Hepatocyte (in vitro differentiated cells): ENCODE measurements at regions not wholly inside any gene's neighbourhood (a gene's known extent, or its start where the extent isn't known, plus 50 kb on each side); places are given as distances from the start of the nearest gene placed in this dataset.
A peak's percentile ranks its signal among the peaks of the same experiment; 100 is the strongest.
"Not testable (repeated sequence)": the region's sequence is repeated elsewhere in the genome, so short reads cannot be mapped to it uniquely, and the experiment has no call there.

Experiments
- DNase-seq: peaks from one replicate; pipeline ENCODE4 v3.0.0-alpha.2; 2016; ENCODE audit warnings: low spot score
- H2AFZ ChIP-seq: fragments of 200-600 bp; sonication (generic); 2 replicates; pipeline ENCODE4 v1.6.0; 2016; ENCODE audit warnings: antibody characterized with exemption, mild to moderate bottlenecking
- H3K27ac ChIP-seq: fragments of 200-600 bp; sonication (generic); 2 replicates; pipeline ENCODE4 v1.5.1; 2016; ENCODE audit warnings: mild to moderate bottlenecking
- H3K27me3 ChIP-seq: fragments of 200-600 bp; sonication (generic); 2 replicates; pipeline ENCODE4 v1.6.1; 2016
- H3K36me3 ChIP-seq: fragments of 200-600 bp; sonication (generic); replicated peaks from 2 replicates; pipeline ENCODE4 v1.5.1; 2016; ENCODE audit warnings: low read depth; ENCODE audit not compliant: insufficient read depth
- H3K4me1 ChIP-seq: fragments of 200-600 bp; sonication (generic); 2 replicates; pipeline ENCODE4 v1.5.1; 2016; ENCODE audit warnings: mild to moderate bottlenecking, moderate library complexity; ENCODE audit not compliant: insufficient read depth
- H3K4me2 ChIP-seq: fragments of 200-600 bp; sonication (generic); 2 replicates; pipeline ENCODE4 v1.6.0; 2016
- H3K4me3 ChIP-seq: fragments of 200-600 bp; sonication (generic); 2 replicates; pipeline ENCODE4 v1.5.1; 2016; ENCODE audit warnings: mild to moderate bottlenecking
- H3K79me2 ChIP-seq: fragments of 200-600 bp; sonication (generic); 2 replicates; pipeline ENCODE4 v1.6.0; 2017; ENCODE audit warnings: mild to moderate bottlenecking
- H3K9me2 ChIP-seq: fragments of 200-600 bp; sonication (generic); replicated peaks from 2 replicates; pipeline ENCODE4 v1.6.0; 2017; ENCODE audit warnings: mild to moderate bottlenecking; ENCODE audit not compliant: insufficient read depth
- H3K9me3 ChIP-seq: fragments of 200-600 bp; sonication (generic); 2 replicates; pipeline ENCODE4 v1.5.1; 2016; ENCODE audit warnings: low read depth, mild to moderate bottlenecking
- H4K20me1 ChIP-seq: fragments of 200-600 bp; sonication (generic); 2 replicates; pipeline ENCODE4 v1.6.0; 2016; ENCODE audit warnings: mild to moderate bottlenecking; ENCODE audit not compliant: insufficient read depth, poor library complexity, severe bottlenecking
- EZH2 ChIP-seq: fragments of 200-600 bp; sonication (generic); IDR thresholded peaks from 2 replicates; pipeline ENCODE4 v1.6.1; 2016; ENCODE audit warnings: antibody characterized with exemption, mild to moderate bottlenecking, borderline replicate concordance
- EZH2phosphoT487 ChIP-seq: fragments of 200-600 bp; sonication (generic); IDR thresholded peaks from one replicate; pipeline ENCODE4 v1.6.1; 2018; ENCODE audit warnings: antibody characterized with exemption, mild to moderate bottlenecking, low read depth, moderate library complexity; ENCODE audit not compliant: unreplicated experiment, severe bottlenecking
- WGBS: methylation state at CpG from one replicate; pipeline ENCODE4 v1.1.6; 2016; ENCODE audit warnings: low lambda C conversion rate; ENCODE audit errors: missing lambda C conversion rate; 5-methylcytosine and 5-hydroxymethylcytosine counted together
- TF ChIP-seq, protein P1 (sequence below): fragments of 200-600 bp; sonication (generic); IDR thresholded peaks from 2 replicates; pipeline ENCODE4 v1.5.1; 2016; ENCODE audit warnings: antibody characterized with exemption, mild to moderate bottlenecking; ENCODE audit not compliant: poor library complexity

DNA sequence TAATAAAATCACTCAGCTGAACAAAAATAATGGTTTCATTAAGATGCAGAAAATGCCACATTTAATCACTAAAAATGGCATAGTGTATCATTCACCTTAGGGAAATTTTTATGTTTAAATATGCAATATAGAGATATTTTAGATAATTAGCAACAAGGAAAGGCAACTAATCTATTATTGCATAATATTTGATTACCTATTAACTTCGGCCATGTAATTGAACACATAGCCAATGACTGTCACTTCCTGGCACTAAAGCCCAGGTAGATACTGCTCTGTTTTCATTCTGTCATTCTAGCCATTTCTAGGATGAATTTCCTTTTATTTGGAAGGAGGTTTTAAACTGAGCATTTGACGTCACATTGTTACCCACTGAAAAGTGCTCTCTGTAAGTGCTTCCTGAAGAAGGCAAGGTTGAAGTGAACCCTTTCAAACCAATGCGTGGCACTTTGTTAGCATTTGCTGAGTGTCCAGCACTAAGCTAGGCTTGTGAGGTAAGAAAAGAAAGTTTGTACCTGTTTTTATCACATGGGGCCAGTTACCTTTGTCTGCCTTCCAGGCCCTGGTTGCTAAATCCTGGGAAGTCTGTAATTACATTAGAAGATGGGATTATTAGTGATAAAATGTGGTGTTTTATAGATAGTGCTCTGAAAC, 67.8 kb upstream of the LSM6 start:
- H3K4me1 ChIP-seq: peaks cover 7% of the 10 kb centered on the region
- no peak overlapping the region for H2AFZ ChIP-seq
- H3K27ac ChIP-seq: peak overlapping the region; percentile 37

DNA sequence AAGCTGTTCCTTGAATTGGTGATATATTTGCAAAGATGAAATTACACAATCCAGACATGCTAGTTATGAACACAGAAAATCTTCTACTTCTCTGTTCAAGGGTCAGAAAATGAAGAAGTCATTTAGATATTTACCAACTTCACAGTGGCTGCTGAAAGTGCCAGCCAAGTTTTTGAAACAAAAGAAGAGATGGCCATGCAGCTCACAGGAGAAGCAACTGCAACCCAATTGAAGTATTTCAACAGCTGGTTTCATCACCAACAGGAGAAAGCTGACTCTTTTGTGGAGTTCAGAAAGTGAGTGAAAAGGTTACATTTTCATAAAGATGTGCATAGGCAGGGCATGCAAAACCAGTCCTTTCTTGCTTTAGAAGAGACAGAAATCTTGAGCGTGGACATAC, 70.1 kb upstream of the LSM6 start:
- Histone ChIP-seq H3K36me3 (peaks cover 4% of the 10 kb centered on the region), H3K9me2 (no peaks in the 10 kb centered on the region), H3K9me3 (no peaks in the 10 kb centered on the region), H3K27ac (peak overlapping the region; percentile 26), H3K79me2 (no peaks in the 10 kb centered on the region), H3K4me2 (no peak overlapping the region), H3K4me3 (no peak overlapping the region), H3K27me3 (no peaks in the 10 kb centered on the region), H3K4me1 (peaks cover 2% of the 10 kb centered on the region), H4K20me1 (no peaks in the 10 kb centered on the region), H2AFZ (no peak overlapping the region)
- 96% methylated on average over 1 of the region's 1 CpG for WGBS
- no peak for TF ChIP-seq EZH2
- no peak for TF ChIP-seq EZH2phosphoT487
- TF ChIP-seq, protein P1, sequence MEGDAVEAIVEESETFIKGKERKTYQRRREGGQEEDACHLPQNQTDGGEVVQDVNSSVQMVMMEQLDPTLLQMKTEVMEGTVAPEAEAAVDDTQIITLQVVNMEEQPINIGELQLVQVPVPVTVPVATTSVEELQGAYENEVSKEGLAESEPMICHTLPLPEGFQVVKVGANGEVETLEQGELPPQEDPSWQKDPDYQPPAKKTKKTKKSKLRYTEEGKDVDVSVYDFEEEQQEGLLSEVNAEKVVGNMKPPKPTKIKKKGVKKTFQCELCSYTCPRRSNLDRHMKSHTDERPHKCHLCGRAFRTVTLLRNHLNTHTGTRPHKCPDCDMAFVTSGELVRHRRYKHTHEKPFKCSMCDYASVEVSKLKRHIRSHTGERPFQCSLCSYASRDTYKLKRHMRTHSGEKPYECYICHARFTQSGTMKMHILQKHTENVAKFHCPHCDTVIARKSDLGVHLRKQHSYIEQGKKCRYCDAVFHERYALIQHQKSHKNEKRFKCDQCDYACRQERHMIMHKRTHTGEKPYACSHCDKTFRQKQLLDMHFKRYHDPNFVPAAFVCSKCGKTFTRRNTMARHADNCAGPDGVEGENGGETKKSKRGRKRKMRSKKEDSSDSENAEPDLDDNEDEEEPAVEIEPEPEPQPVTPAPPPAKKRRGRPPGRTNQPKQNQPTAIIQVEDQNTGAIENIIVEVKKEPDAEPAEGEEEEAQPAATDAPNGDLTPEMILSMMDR: no peak
- no peak for DNase-seq

More for the DNA sequence above, 67.8 kb upstream of the LSM6 start:
- 81% methylated on average over 3 of the region's 3 CpGs for WGBS
- no peaks in the 10 kb centered on the region for H3K27me3 ChIP-seq
- H3K4me3 ChIP-seq: no peak overlapping the region
- no peak overlapping the region for H3K4me2 ChIP-seq
- H3K36me3 ChIP-seq: no peaks in the 10 kb centered on the region
- no peaks in the 10 kb centered on the region for H3K79me2 ChIP-seq
- no peak for DNase-seq
- TF ChIP-seq EZH2phosphoT487 (no peak), EZH2 (no peak)
- TF ChIP-seq, protein P1: no peak
- H3K9me2 ChIP-seq: no peaks in the 10 kb centered on the region
- no peaks in the 10 kb centered on the region for H3K9me3 ChIP-seq
- no peaks in the 10 kb centered on the region for H4K20me1 ChIP-seq

DNA sequence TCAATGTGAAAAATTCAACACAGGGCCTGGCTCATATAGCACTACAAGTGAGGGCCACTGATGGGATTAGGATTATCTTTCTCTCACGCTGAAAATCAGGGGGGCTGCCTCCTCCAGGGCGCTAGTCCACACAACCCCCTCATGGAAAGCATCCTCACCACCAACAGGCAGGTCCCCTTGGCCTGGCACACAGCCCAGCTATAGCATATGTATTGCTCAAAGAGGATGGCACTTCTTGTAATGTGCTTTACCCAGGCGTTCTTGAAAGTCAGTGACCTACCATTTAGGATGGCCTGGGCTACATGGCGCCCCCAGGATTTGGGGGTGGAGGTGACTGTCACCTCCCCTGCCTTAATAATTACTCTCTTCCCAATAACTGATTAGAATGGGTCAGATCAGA, 71.0 kb upstream of the LSM6 start:
- Histone ChIP-seq H2AFZ (no peak overlapping the region), H3K4me1 (no peaks in the 10 kb centered on the region), H3K4me2 (no peak overlapping the region), H3K4me3 (no peak overlapping the region), H3K9me3 (no peaks in the 10 kb centered on the region), H3K27me3 (no peaks in the 10 kb centered on the region), H3K36me3 (peaks cover 4% of the 10 kb centered on the region), H4K20me1 (no peaks in the 10 kb centered on the region), H3K9me2 (no peaks in the 10 kb centered on the region), H3K27ac (no peak overlapping the region), H3K79me2 (no peaks in the 10 kb centered on the region)
- TF ChIP-seq, protein P1: no peak
- no peak for TF ChIP-seq EZH2
- TF ChIP-seq EZH2phosphoT487: no peak
- DNase-seq: no peak
- 86% methylated on average over 4 of the region's 4 CpGs for WGBS

DNA sequence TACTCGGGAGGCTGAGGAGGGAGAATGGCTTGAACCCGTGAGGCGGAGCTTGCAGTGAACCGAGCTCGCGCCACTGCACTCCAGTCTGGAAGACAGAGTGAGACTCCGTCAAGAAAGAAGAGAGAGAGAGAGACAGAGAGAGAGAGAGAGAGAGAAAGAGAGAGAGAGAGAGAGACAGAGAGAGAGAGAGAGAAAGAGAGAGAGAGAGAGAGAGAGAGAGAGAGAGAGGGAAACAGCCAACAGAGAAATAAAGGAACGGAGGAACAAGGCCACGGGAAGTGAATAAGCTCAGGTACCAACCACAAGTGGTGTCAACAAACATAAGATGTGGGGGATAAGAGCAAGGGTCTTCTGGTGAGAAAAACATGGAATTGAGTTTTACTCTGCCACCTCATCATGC, 71.5 kb upstream of the LSM6 start:
- H3K36me3 ChIP-seq, H3K79me2 ChIP-seq, H3K9me3 ChIP-seq, H3K27ac ChIP-seq, H3K4me2 ChIP-seq, H2AFZ ChIP-seq, H3K4me1 ChIP-seq, H3K4me3 ChIP-seq, H4K20me1 ChIP-seq, H3K9me2 ChIP-seq, H3K27me3 ChIP-seq, DNase-seq: not testable (repeated sequence)
- 87% methylated on average over 9 of the region's 9 CpGs for WGBS
